Ascending aorta (tissue), 2 donors: ENCODE measurements at regions not wholly inside any gene's neighbourhood (a gene's known extent, or its start where the extent isn't known, plus 50 kb on each side); places are given as distances from the start of the nearest gene placed in this dataset.
A peak's percentile ranks its signal among the peaks of the same experiment; 100 is the strongest.

Source experiments
- DNase-seq, 2 donors: peaks; one replicate each; pipeline ENCODE4 v3.0.0-alpha.2; 2019; ENCODE audit warnings: low spot score in 2 of 2
- H3K27ac ChIP-seq, 2 donors: fragments of 200-600 bp; sonication (generic); one replicate each; pipeline ENCODE4 v1.5.1; 2016 to 2017; ENCODE audit warnings: mild to moderate bottlenecking in 1 of 2
- H3K27me3 ChIP-seq: fragments of 200-600 bp; sonication (generic); one replicate; pipeline ENCODE4 v1.5.1; 2017
- H3K36me3 ChIP-seq, 2 donors: fragments of 200-600 bp; sonication (generic); one replicate each; pipeline ENCODE4 v1.5.1; 2016
- H3K4me1 ChIP-seq, 2 donors: fragments of 200-600 bp; sonication (generic); one replicate each; pipeline ENCODE4 v1.5.1; 2016 to 2017; ENCODE audit warnings: mild to moderate bottlenecking in 1 of 2
- H3K4me3 ChIP-seq, 2 donors: fragments of 200-600 bp; sonication (generic); one replicate each; pipeline ENCODE4 v1.5.1; 2016 to 2017; ENCODE audit warnings: mild to moderate bottlenecking in 1 of 2
- H3K9me3 ChIP-seq, 2 donors: fragments of 200-600 bp; sonication (generic); one replicate each; pipeline ENCODE4 v1.5.1; 2016
- CTCF ChIP-seq, 3 experiments: fragments of 200-600 bp in 2 of 3; fragments of 450-650 bp in 1 of 3; sonication (generic) in 2 of 3; IDR thresholded peaks; one replicate each; pipeline ENCODE4 v1.5.1; 2016 to 2019; ENCODE audit warnings: antibody characterized with exemption in 3 of 3, mild to moderate bottlenecking in 1 of 3, moderate library complexity in 1 of 3
- intact Hi-C: fragments of 100-400 bp; cut with DNase I; formaldehyde crosslinking; loops from one replicate; pipeline ENCODE4 v1.15.1; 2023

GRCh38 chr1:94619731-94620130 lies 78.2 kb upstream of the F3 start:
- TF ChIP-seq CTCF (IDR thresholded peaks at IDR 0.05) = no peak
- intact Hi-C loops = no loop called here

GRCh38 chr1:94617957-94618739 lies 76.6 kb upstream of the F3 start:
- H3K9me3 ChIP-seq = no peaks in the 10 kb centered on the region
- H3K4me1 ChIP-seq = no peaks in the 10 kb centered on the region
- no peaks in the 10 kb centered on the region for H3K36me3 ChIP-seq
- no peak for TF ChIP-seq CTCF (IDR thresholded peaks at IDR 0.05)
- no peaks in the 10 kb centered on the region for H3K27me3 ChIP-seq
- intact Hi-C loops = no loop called here
- H3K27ac ChIP-seq = no peak overlapping the region
- no peak for DNase-seq
- H3K4me3 ChIP-seq = no peak overlapping the region

More at GRCh38 chr1:94619731-94620130, 78.2 kb upstream of the F3 start:
- no peak for DNase-seq
- H3K9me3 ChIP-seq = no peaks in the 10 kb centered on the region
- H3K4me3 ChIP-seq = no peak overlapping the region
- no peaks in the 10 kb centered on the region for H3K27me3 ChIP-seq
- no peaks in the 10 kb centered on the region for H3K36me3 ChIP-seq
- H3K27ac ChIP-seq = no peak overlapping the region
- no peaks in the 10 kb centered on the region for H3K4me1 ChIP-seq

- Histone ChIP-seq H3K9me3 (no peaks in the 10 kb centered on the region), H3K27me3 (no peaks in the 10 kb centered on the region), H3K36me3 (no peaks in the 10 kb centered on the region), H3K4me1 (no peaks in the 10 kb centered on the region), H3K27ac (no peak overlapping the region), H3K4me3 (no peak overlapping the region)
- no peak for DNase-seq
- no peak for TF ChIP-seq CTCF (IDR thresholded peaks at IDR 0.05)
- intact Hi-C loops = no loop called here
Observed at GRCh38 chr1:94617134-94617805, 75.7 kb upstream of the F3 start.

- TF ChIP-seq CTCF (IDR thresholded peaks at IDR 0.05) = no peak
- no peak for DNase-seq
- Histone ChIP-seq H3K4me3 (no peak overlapping the region), H3K9me3 (no peaks in the 10 kb centered on the region), H3K27me3 (no peaks in the 10 kb centered on the region), H3K27ac (no peak overlapping the region), H3K36me3 (no peaks in the 10 kb centered on the region), H3K4me1 (no peaks in the 10 kb centered on the region)
- intact Hi-C loops = no loop called here
Observed at GRCh38 chr1:94616506-94616905, 74.9 kb upstream of the F3 start.

GRCh38 chr1:94614996-94615395 lies 73.4 kb upstream of the F3 start:
- Histone ChIP-seq H3K27me3 (no peaks in the 10 kb centered on the region), H3K4me3 (no peak overlapping the region), H3K27ac (no peak overlapping the region), H3K4me1 (no peaks in the 10 kb centered on the region), H3K9me3 (no peaks in the 10 kb centered on the region), H3K36me3 (no peaks in the 10 kb centered on the region)
- peak in 1 of 2 donors; percentile 54 for DNase-seq
- no peak for TF ChIP-seq CTCF (IDR thresholded peaks at IDR 0.05)
- intact Hi-C loops = no loop called here
